Thymus (tissue), 11 donors: ENCODE measurements at regions not wholly inside any gene's neighbourhood (a gene's known extent, or its start where the extent isn't known, plus 50 kb on each side); places are given as distances from the start of the nearest gene placed in this dataset.
"Not testable (repeated sequence)": the region's sequence is repeated elsewhere in the genome, so short reads cannot be mapped to it uniquely, and the experiment has no call there.

ENCODE experiments used
- DNase-seq, 9 donors: peaks; one replicate each; pipeline ENCODE4 v3.0.0-alpha.2; 2013; ENCODE audit warnings: low spot score in 9 of 9, low read depth in 6 of 9, missing footprints in 1 of 9
- H3K27ac ChIP-seq, 2 donors: one replicate each; pipeline ENCODE4 v1.5.1; 2013; ENCODE audit warnings: control low read depth in 1 of 2, low read depth in 1 of 2, low read length in 1 of 2, mild to moderate bottlenecking in 1 of 2, moderate library complexity in 1 of 2
- H3K27me3 ChIP-seq, 2 donors: one replicate each; pipeline ENCODE4 v1.5.1; 2013; ENCODE audit warnings: low read length in 1 of 2; ENCODE audit not compliant: control insufficient read depth in 2 of 2, insufficient read depth in 1 of 2
- H3K36me3 ChIP-seq, 2 donors: one replicate each; pipeline ENCODE4 v1.5.1; 2013; ENCODE audit warnings: low read length in 1 of 2, mild to moderate bottlenecking in 1 of 2, moderate library complexity in 1 of 2; ENCODE audit not compliant: control insufficient read depth in 2 of 2, insufficient read depth in 2 of 2
- H3K4me1 ChIP-seq, 2 donors: one replicate each; pipeline ENCODE4 v1.5.1; 2013; ENCODE audit warnings: low read length in 2 of 2; ENCODE audit not compliant: control insufficient read depth in 2 of 2, insufficient read depth in 2 of 2
- H3K4me3 ChIP-seq, 2 donors: one replicate each; pipeline ENCODE4 v1.5.1; 2013; ENCODE audit warnings: low read length in 2 of 2, control low read depth in 1 of 2, mild to moderate bottlenecking in 1 of 2
- H3K9me3 ChIP-seq, 2 donors: one replicate each; pipeline ENCODE4 v1.5.1; 2013; ENCODE audit warnings: low read length in 1 of 2, mild to moderate bottlenecking in 1 of 2; ENCODE audit not compliant: control insufficient read depth in 2 of 2, insufficient read depth in 1 of 2
- WGBS: extraction: QIAGEN DNeasy Blood & Tissue Kit; methylation state at CpG from one replicate; pipeline ENCODE4 v1.1.7; 2013; 5-methylcytosine and 5-hydroxymethylcytosine counted together
- donor health status: healthy.

DNA sequence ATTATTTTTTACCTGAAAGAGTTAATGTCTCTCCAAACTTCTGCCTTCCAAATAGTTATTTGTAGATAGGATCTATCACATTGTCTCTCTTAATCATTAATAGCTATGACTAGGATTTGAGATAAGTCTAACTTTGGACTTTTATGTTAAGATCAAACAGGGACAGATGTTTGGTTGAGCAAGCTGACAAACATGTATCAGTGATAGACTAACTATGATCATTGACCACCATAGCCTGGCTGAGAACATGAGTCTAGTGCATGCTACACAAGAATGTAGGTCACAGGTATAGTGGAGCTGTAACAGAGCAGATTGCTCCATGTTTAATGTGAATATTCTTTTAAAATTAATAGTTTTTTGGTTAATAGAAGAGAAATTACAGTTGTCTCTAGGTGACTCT, 52.0 kb downstream of the SYT15B start:
- H3K27ac ChIP-seq, H3K4me1 ChIP-seq, H3K36me3 ChIP-seq, H3K27me3 ChIP-seq, DNase-seq, H3K4me3 ChIP-seq, H3K9me3 ChIP-seq: not testable (repeated sequence)

DNA sequence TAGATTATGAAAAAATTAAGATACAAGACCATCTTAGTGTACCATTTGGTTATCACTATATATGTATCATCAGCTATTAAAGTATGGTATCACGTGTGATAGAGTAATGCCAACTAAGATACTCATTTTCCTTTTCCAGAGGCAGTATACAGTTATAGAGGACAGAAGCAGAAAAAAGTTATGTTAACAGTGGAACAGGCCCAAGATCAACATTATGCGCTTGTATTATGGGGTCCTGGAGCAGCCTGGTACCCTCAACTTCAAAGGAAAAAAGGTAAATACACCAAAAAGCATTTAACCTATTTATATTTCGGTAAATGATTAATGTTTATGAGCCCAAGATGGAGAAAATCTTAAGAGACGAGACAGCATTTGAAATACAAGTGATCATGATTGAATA, 52.9 kb downstream of the SYT15B start:
- not testable (repeated sequence) for H3K27ac ChIP-seq, H3K36me3 ChIP-seq, H3K4me1 ChIP-seq, H3K27me3 ChIP-seq, DNase-seq, H3K4me3 ChIP-seq, H3K9me3 ChIP-seq
- no CpG with 5 or more reads among the region's 4 CpGs for WGBS

DNA sequence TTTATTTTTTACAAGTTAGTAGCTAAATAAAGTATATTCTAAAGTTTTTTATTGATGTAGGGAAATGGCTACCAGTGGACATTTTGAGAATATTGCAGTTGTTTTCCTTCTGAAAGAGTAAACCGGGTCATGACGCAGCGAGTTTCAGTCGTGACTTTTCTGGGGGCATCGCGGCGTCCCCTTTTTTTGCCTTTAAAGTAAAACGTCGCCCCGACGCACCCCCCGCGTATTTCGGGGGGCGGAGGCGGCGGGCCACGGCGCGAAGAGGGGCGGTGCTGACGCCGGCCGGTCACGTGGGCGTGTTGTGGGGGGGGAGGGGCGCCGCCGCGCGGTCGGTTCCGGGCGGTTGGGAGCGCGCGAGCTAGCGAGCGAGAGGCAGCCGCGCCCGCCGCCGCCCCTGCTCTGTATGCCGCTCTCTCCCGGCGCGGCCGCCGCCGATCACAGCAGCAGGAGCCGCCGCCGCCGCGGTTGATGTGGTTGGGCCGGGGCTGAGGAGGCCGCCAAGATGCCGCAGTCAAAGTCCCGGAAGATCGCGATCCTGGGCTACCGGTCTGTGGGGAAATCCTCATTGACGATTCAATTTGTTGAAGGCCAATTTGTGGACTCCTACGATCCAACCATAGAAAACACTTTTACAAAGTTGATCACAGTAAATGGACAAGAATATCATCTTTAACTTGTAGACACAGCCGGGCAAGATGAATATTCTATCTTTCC, 57.5 kb downstream of the SYT15B start:
- not testable (repeated sequence) for H3K9me3 ChIP-seq, H3K27ac ChIP-seq, H3K4me1 ChIP-seq, H3K36me3 ChIP-seq, H3K27me3 ChIP-seq
- WGBS = under 1% methylated on average over 21 of the region's 66 CpGs
- peak in 4 of 9 donors; percentile 1 to 35 (median 12) for DNase-seq
- H3K4me3 ChIP-seq = peak overlapping the region in 1 of 2 donors; percentile 22

DNA sequence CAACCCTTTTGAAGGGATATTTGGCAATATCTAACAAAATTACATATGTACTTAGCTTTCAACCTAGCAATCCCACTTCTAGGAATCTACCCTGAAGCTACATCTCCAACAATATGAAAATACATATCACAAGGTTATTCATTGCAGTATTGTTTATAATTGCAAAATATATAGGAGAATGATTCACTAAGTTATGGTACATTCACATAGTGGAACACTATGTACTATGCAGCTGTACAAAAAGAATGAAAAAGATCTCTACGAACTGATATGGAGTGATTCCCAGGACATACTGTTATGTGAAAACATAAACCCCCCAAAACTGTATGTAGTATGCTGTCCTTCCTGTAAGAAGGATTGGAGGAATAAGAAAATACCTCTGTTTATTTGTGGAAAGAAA, 62.1 kb downstream of the SYT15B start:
- not testable (repeated sequence) for H3K27me3 ChIP-seq, H3K27ac ChIP-seq, DNase-seq, H3K9me3 ChIP-seq, H3K4me1 ChIP-seq, H3K36me3 ChIP-seq, H3K4me3 ChIP-seq
- 63% methylated on average over 1 of the region's 1 CpG for WGBS

DNA sequence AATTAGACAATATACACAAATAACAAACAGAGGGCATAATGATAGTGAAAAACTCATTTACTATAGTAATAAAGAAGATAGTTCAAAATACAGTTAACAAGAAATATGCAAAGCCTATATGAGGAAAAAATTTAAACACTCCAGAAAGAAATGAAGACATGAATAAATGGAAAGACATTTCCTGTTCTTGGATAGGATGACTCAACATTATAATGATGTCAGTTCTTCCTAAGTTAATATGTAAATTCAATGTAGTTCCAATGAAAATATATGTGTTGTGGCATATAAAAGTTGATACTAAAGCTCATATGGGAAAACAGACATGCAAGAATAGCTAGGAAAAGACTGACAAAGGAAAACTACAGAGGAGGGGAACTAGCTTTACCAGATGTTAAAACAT, 63.5 kb downstream of the SYT15B start:
- not testable (repeated sequence) for H3K9me3 ChIP-seq, H3K27ac ChIP-seq

DNA sequence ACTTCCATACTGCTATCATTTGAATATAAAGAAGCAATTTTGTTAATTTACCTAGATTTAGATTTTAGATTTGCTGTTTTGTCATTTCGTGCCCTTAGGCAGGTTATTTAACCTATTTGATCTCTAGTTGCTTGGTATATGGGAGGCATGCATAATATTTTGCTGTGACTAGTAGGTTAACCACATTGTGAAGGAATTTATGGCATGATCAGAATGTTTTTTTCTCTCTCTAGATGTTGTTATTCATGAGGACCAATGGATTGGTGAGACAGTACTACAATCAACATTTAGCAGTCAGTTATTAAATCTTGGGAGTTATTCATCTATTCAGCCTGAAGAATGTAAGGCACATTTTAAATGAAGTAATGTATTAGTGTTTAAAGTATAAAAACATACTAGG, 67.2 kb downstream of the SYT15B start:
- DNase-seq, H3K27ac ChIP-seq, H3K27me3 ChIP-seq, H3K4me3 ChIP-seq, H3K9me3 ChIP-seq, H3K36me3 ChIP-seq, H3K4me1 ChIP-seq: not testable (repeated sequence)
- WGBS = 91% methylated on average over 1 of the region's 1 CpG

More for the DNA sequence above, 63.5 kb downstream of the SYT15B start:
- H3K4me3 ChIP-seq, H3K27me3 ChIP-seq, DNase-seq, H3K4me1 ChIP-seq, H3K36me3 ChIP-seq: not testable (repeated sequence)

DNA sequence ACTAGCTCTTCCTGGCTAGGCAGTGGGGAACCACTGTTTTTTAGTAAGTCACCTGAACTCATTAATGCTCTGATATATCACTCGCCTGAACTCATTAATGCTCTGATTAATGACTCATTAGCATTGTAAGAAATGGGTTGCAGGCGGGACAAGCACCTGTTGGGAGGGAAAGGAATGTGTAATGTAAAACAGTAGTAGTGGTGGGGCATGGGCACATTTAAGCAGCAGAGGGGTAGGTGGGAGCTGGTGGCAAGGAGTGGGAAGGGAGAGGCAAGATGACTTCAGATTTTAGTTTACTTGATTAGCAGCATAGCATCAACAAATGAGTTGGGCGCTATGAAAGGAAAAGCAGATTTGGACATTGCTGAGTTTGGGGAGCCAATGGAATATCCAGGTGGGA, 68.2 kb downstream of the SYT15B start:
- not testable (repeated sequence) for H3K27ac ChIP-seq, H3K4me3 ChIP-seq, DNase-seq, H3K9me3 ChIP-seq, H3K36me3 ChIP-seq, H3K27me3 ChIP-seq, H3K4me1 ChIP-seq
- WGBS = 98% methylated on average over 3 of the region's 3 CpGs

DNA sequence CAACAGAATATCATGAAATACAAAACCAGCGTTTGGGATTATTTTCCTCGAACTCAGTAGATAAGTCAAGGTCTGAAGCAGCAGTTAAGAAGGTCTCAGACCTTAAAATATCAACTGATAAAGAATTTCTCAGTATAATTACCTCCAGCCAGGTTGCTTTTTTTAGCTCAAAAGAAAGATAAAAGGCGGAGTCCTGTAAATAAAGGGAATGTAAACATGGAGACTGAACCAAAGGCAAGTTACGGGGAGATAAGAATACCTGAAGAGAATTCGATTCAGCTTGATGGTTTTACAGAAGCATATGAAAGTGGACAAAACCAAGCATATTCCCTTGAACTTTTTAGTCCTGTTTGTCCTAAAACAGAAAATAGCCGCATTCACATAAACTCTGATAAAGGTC, 73.1 kb downstream of the SYT15B start:
- DNase-seq, H3K27ac ChIP-seq, H3K4me1 ChIP-seq, H3K9me3 ChIP-seq, H3K4me3 ChIP-seq, H3K36me3 ChIP-seq, H3K27me3 ChIP-seq: not testable (repeated sequence)
- 97% methylated on average over 2 of the region's 6 CpGs for WGBS

DNA sequence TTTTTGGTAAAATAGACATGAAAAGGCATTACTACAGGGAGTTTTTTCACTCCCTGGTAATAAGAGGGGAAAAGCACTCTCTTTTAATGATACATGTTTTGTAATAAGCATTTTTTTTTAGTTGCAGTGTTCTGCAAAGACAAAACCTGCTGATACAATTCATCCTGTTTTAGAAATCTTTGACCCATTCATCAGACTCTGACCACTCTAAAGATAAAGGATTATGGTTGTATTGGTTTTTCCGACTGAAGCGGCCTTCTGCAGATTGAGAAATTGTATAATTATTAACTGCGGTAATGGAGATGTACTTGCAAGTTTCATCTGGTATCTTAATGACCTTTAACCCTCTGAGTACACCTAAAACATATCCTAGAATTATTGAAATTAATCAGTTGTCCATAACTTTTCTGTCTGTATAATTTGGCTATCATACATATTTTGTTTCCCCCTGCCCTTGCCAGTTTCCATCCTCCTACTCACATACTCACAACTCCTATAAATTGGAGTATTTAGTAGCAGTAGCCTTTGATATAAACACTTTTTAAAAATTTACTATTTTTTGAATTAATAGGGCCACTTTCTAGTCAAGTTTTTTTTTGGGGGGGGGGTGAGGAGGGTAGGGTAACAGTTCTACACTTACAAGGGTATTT, 79.4 kb downstream of the SYT15B start:
- H3K36me3 ChIP-seq, H3K4me1 ChIP-seq, H3K27ac ChIP-seq, H3K9me3 ChIP-seq, DNase-seq, H3K4me3 ChIP-seq, H3K27me3 ChIP-seq: not testable (repeated sequence)
- WGBS = no CpG with 5 or more reads among the region's 3 CpGs
